ENCODE measurements at regions not wholly inside any gene's neighbourhood (a gene's known extent, or its start where the extent isn't known, plus 50 kb on each side); places are given as distances from the start of the nearest gene placed in this dataset.

GRCh38 chr9:135309763-135310125 lies 169.8 kb upstream of the PPP1R26 start:
- TF ChIP-seq CTCF (IDR thresholded peaks at IDR 0.05) (no peak), EZH2 (IDR thresholded peaks at IDR 0.05; ENCODE audit: borderline replicate concordance, insufficient read depth, low read depth, low read length, poor library complexity, severe bottlenecking) (no peak)
